CD14-positive monocyte (primary cell): ENCODE measurements at regions not wholly inside any gene's neighbourhood (a gene's known extent, or its start where the extent isn't known, plus 50 kb on each side); places are given as distances from the start of the nearest gene placed in this dataset.

Source experiments
- DNase-seq, 3 donors: peaks; one replicate each; pipeline ENCODE4 v3.0.0-alpha.2; 2011 to 2022
- H2AFZ ChIP-seq: 2 replicates; pipeline ENCODE4 v1.6.0; 2012; ENCODE audit warnings: mild to moderate bottlenecking, low read depth, low read length, inconsistent platforms; ENCODE audit not compliant: insufficient read depth, poor library complexity, severe bottlenecking
- H3K27ac ChIP-seq, 2 donors: 1 replicate in 1 of 2; 2 replicates in 1 of 2; pipeline ENCODE4 v1.5.1; 2012 to 2013; ENCODE audit warnings: low read length in 2 of 2, control low read depth in 1 of 2, inconsistent platforms in 1 of 2, low read depth in 1 of 2, mild to moderate bottlenecking in 1 of 2
- H3K27me3 ChIP-seq, 2 donors: one replicate each; pipeline versions ENCODE4 v1.6.0 to v1.6.1; 2011 to 2013; ENCODE audit warnings: low read length in 2 of 2; ENCODE audit not compliant: control insufficient read depth in 2 of 2, insufficient read depth in 2 of 2
- H3K36me3 ChIP-seq, 2 donors: replicated peaks in 1 of 2; 1 replicate in 1 of 2; 2 replicates in 1 of 2; pipeline versions ENCODE4 v1.5.1 to v1.6.1; 2012 to 2013; ENCODE audit warnings: low read length in 2 of 2, control low read depth in 1 of 2, inconsistent platforms in 1 of 2, mild to moderate bottlenecking in 1 of 2; ENCODE audit not compliant: insufficient read depth in 2 of 2, control insufficient read depth in 1 of 2
- H3K4me1 ChIP-seq, 2 donors: 1 replicate in 1 of 2; 2 replicates in 1 of 2; pipeline versions ENCODE4 v1.5.1 to v1.6.1; 2012 to 2013; ENCODE audit warnings: low read length in 2 of 2, control low read depth in 1 of 2, inconsistent platforms in 1 of 2, mild to moderate bottlenecking in 1 of 2, moderate library complexity in 1 of 2; ENCODE audit not compliant: insufficient read depth in 2 of 2, control insufficient read depth in 1 of 2
- H3K4me2 ChIP-seq: replicated peaks from 2 replicates; pipeline ENCODE3; 2012; ENCODE audit warnings: low read length, moderate library complexity, mild to moderate bottlenecking; ENCODE audit not compliant: poor library complexity, severe bottlenecking; ENCODE audit errors: extremely low read depth
- H3K4me3 ChIP-seq, 3 experiments: fragments of 200-600 bp in 1 of 3; sonication (generic) in 1 of 3; replicated peaks in 1 of 3; 1 replicate in 2 of 3; 2 replicates in 1 of 3; pipeline ENCODE4 v1.5.1; 2011 to 2013; ENCODE audit warnings: low read length in 3 of 3, mild to moderate bottlenecking in 3 of 3, control low read depth in 2 of 3, low read depth in 2 of 3, inconsistent platforms in 1 of 3, moderate library complexity in 1 of 3
- H3K79me2 ChIP-seq: 2 replicates; pipeline ENCODE4 v1.6.0; 2012; ENCODE audit warnings: mild to moderate bottlenecking, control low read depth, inconsistent platforms, low read length, moderate library complexity; ENCODE audit not compliant: insufficient read depth
- H3K9ac ChIP-seq: 2 replicates; pipeline ENCODE4 v1.6.0; 2017; ENCODE audit warnings: low read length, mild to moderate bottlenecking; ENCODE audit not compliant: insufficient read depth, poor library complexity, severe bottlenecking
- H3K9me3 ChIP-seq, 2 donors: replicated peaks in 1 of 2; 1 replicate in 1 of 2; 2 replicates in 1 of 2; pipeline versions ENCODE4 v1.5.1 to v1.6.1; 2012 to 2013; ENCODE audit warnings: low read length in 2 of 2, control low read depth in 1 of 2; ENCODE audit not compliant: control insufficient read depth in 1 of 2, insufficient read depth in 1 of 2
- H4K20me1 ChIP-seq: 2 replicates; pipeline ENCODE4 v1.6.0; 2012; ENCODE audit warnings: mild to moderate bottlenecking, low read length, control low read depth, moderate library complexity; ENCODE audit not compliant: insufficient read depth
- H3K27ac Mint-ChIP-seq, 7 donors: one replicate each; pipeline ENCODE4 v1.8.0; 2020; ENCODE audit warnings: mild to moderate bottlenecking in 7 of 7, mixed read lengths in 7 of 7, moderate library complexity in 6 of 7, inconsistent platforms in 2 of 7
- H3K27me3 Mint-ChIP-seq, 3 donors: one replicate each; pipeline ENCODE4 v1.8.0; 2021 to 2022; ENCODE audit warnings: low read depth in 3 of 3, mild to moderate bottlenecking in 3 of 3, mixed read lengths in 3 of 3, moderate library complexity in 3 of 3, inconsistent platforms in 1 of 3
- H3K36me3 Mint-ChIP-seq, 2 donors: one replicate each; pipeline ENCODE4 v1.8.0; 2020; ENCODE audit warnings: mixed read lengths in 2 of 2, inconsistent platforms in 1 of 2, mild to moderate bottlenecking in 1 of 2
- H3K4me1 Mint-ChIP-seq: one replicate; pipeline ENCODE4 v1.8.0; 2020; ENCODE audit warnings: mild to moderate bottlenecking, mixed read lengths
- H3K4me3 Mint-ChIP-seq, 2 donors: one replicate each; pipeline ENCODE4 v1.8.0; 2020; ENCODE audit warnings: mild to moderate bottlenecking in 2 of 2, mixed read lengths in 2 of 2, moderate library complexity in 1 of 2
- H3K9me3 Mint-ChIP-seq, 7 donors: one replicate each; pipeline ENCODE4 v1.8.0; 2020 to 2022; ENCODE audit warnings: mixed read lengths in 7 of 7, mild to moderate bottlenecking in 6 of 7, moderate library complexity in 6 of 7, inconsistent platforms in 2 of 7
- CTCF ChIP-seq: fragments of 200-600 bp; IDR thresholded peaks from one replicate; pipeline ENCODE4 v1.8.0; 2022; ENCODE audit warnings: antibody characterized with exemption, mild to moderate bottlenecking
- WGBS: methylation state at CpG from one replicate; pipeline ENCODE4 v1.1.5; 2013; ENCODE audit warnings: missing lambda C conversion rate; ENCODE audit not compliant: insufficient coverage; 5-methylcytosine and 5-hydroxymethylcytosine counted together
- intact Hi-C, 2 donors: fragments of 100-400 bp; cut with micrococcal nuclease; formaldehyde crosslinking; loops; one replicate each; pipeline versions ENCODE4 v1.15.0 to v1.15.1; 2023

DNA sequence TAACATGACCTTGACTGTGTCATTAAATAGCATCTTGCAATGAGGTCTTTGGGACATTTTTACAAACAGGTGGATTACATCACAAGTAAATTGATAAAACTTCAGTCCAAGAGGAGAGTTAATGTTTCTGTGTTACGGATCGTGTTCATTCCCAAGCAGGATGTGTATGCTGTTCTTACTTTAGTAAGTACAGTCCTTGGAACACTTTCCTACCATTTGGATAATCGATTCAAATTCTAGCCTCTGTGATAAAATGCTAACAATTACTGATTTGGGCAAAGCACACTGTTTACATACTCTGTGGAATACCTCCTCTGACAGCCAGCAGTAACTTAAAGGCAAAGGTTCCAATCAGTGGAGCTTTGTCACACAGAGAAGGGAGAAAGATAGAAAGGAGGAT is 351.7 kb downstream of the FAT3 start:
- Histone ChIP-seq H3K27ac (no peak overlapping the region), H2AFZ (no peak overlapping the region), H3K4me2 (no peak overlapping the region), H3K9me3 (no peaks in the 10 kb centered on the region), H3K27me3 (no peaks in the 10 kb centered on the region), H3K9ac (no peak overlapping the region), H3K4me3 (no peak overlapping the region), H4K20me1 (no peaks in the 10 kb centered on the region), H3K4me1 (no peaks in the 10 kb centered on the region), H3K79me2 (no peaks in the 10 kb centered on the region), H3K36me3 (no peaks in the 10 kb centered on the region)
- no peaks in the 10 kb centered on the region for H3K4me1 Mint-ChIP-seq
- no peak for TF ChIP-seq CTCF
- peaks cover 0 to 2% (median 0%) of the 10 kb centered on the region in 7 donors for H3K9me3 Mint-ChIP-seq
- no peaks in the 10 kb centered on the region for H3K36me3 Mint-ChIP-seq
- intact Hi-C loops = no loop called here
- H3K4me3 Mint-ChIP-seq = no peak overlapping the region
- no peak for DNase-seq
- no peak overlapping the region for H3K27ac Mint-ChIP-seq
- no peaks in the 10 kb centered on the region for H3K27me3 Mint-ChIP-seq
- WGBS = 86% methylated on average over 1 of the region's 3 CpGs

- no peaks in the 10 kb centered on the region for H3K27me3 ChIP-seq
- 40% methylated on average over 1 of the region's 1 CpG for WGBS
- no peak for DNase-seq
- intact Hi-C loops = loop anchor here in 1 of 2 donors (10.0 kb wide), 1 partner anchor 64 kb away; no protein-coding TSS in a partner anchor
- H3K9me3 ChIP-seq = no peaks in the 10 kb centered on the region
- H3K4me3 Mint-ChIP-seq = no peak overlapping the region
- no peaks in the 10 kb centered on the region for H3K36me3 Mint-ChIP-seq
- H3K27me3 Mint-ChIP-seq = peaks cover 0 to 1% (median 1%) of the 10 kb centered on the region in 3 donors
- TF ChIP-seq CTCF = no peak
- H3K4me1 Mint-ChIP-seq = no peaks in the 10 kb centered on the region
- no peak overlapping the region for H3K4me2 ChIP-seq
- no peak overlapping the region for H3K27ac ChIP-seq
- no peaks in the 10 kb centered on the region for H3K4me1 ChIP-seq
- H3K27ac Mint-ChIP-seq = no peak overlapping the region
- no peak overlapping the region for H2AFZ ChIP-seq
- no peaks in the 10 kb centered on the region for H3K79me2 ChIP-seq
- H3K36me3 ChIP-seq = no peaks in the 10 kb centered on the region
- H3K9ac ChIP-seq = no peak overlapping the region
- no peaks in the 10 kb centered on the region for H4K20me1 ChIP-seq
- peaks cover 0 to 5% (median 0%) of the 10 kb centered on the region in 7 donors for H3K9me3 Mint-ChIP-seq
- no peak overlapping the region for H3K4me3 ChIP-seq
Observed at GRCh38 chr11:92580908-92581307, 356.3 kb downstream of the FAT3 start.
